Kidney (tissue), 13 donors: ENCODE measurements at regions not wholly inside any gene's neighbourhood (a gene's known extent, or its start where the extent isn't known, plus 50 kb on each side); places are given as distances from the start of the nearest gene placed in this dataset.

Source experiments
- DNase-seq, 5 donors: peaks; one replicate each; pipeline ENCODE4 v3.0.0-alpha.2; 2013 to 2020
- FAIRE-seq: peaks from 2 replicates; lab custom pipeline; 2012; peaks lifted over from hg19 to GRCh38; lab: Jason Lieb, UNC
- H3K27ac ChIP-seq, 2 donors: one replicate each; pipeline ENCODE4 v1.7.0; 2013; ENCODE audit warnings: low read depth in 2 of 2, low read length in 2 of 2, inconsistent platforms in 1 of 2
- H3K27me3 ChIP-seq: one replicate; pipeline ENCODE4 v1.7.1; 2013; ENCODE audit warnings: low read length, inconsistent platforms; ENCODE audit not compliant: control insufficient read depth, insufficient read depth
- H3K36me3 ChIP-seq, 3 donors: one replicate each; pipeline versions ENCODE4 v1.7.0 to v1.7.1; 2013; ENCODE audit warnings: low read length in 3 of 3, control low read depth in 1 of 3, inconsistent platforms in 1 of 3; ENCODE audit not compliant: insufficient read depth in 3 of 3, control insufficient read depth in 2 of 3
- H3K4me1 ChIP-seq, 3 donors: one replicate each; pipeline versions ENCODE4 v1.7.0 to v1.7.1; 2013; ENCODE audit warnings: low read length in 3 of 3, inconsistent platforms in 1 of 3, low read depth in 1 of 3; ENCODE audit not compliant: control insufficient read depth in 2 of 3, insufficient read depth in 2 of 3
- H3K4me3 ChIP-seq, 3 donors: one replicate each; pipeline versions ENCODE4 v1.7.0 to v1.8.1; 2013; ENCODE audit warnings: low read length in 3 of 3, control low read depth in 1 of 3, inconsistent platforms in 1 of 3
- H3K9ac ChIP-seq, 3 donors: one replicate each; pipeline versions ENCODE4 v1.7.0 to v1.7.1; 2013; ENCODE audit warnings: low read length in 3 of 3, control low read depth in 1 of 3, inconsistent platforms in 1 of 3
- H3K9me3 ChIP-seq, 3 donors: one replicate each; pipeline versions ENCODE4 v1.7.0 to v1.7.1; 2013; ENCODE audit warnings: low read length in 3 of 3, control low read depth in 1 of 3, inconsistent platforms in 1 of 3; ENCODE audit not compliant: control insufficient read depth in 2 of 3, insufficient read depth in 1 of 3
- CTCF ChIP-seq: IDR thresholded peaks from 3 replicates; pipeline ENCODE4 v1.5.1; 2012; ENCODE audit warnings: mild to moderate bottlenecking, moderate library complexity, borderline replicate concordance; ENCODE audit not compliant: insufficient read depth; ENCODE audit errors: extremely low read depth
- intact Hi-C: fragments of 100-400 bp; cut with DNase I; formaldehyde crosslinking; loops from one replicate; pipeline ENCODE4 v1.11.1; 2022
- donor health status: control.
- donor health status: control.
- donor health status: control.
- donor health status: control.
- donor health status: control.
- donor health status: DM: yes; HTN: yes; CAD: no.
- donor health status: Normal renal cell carcinoma (clear cell type).

GRCh38 chr10:64257704-64258103, 736.5 kb downstream of the REEP3 start:
- FAIRE-seq: no peak
- intact Hi-C loops: no loop called here
- H3K4me1 ChIP-seq: no peaks in the 10 kb centered on the region

GRCh38 chr10:64261092-64261491, 739.9 kb downstream of the REEP3 start:
- no peaks in the 10 kb centered on the region for H3K36me3 ChIP-seq
- DNase-seq (no peak), FAIRE-seq (no peak)
- H3K9ac ChIP-seq: no peak overlapping the region
- H3K9me3 ChIP-seq: no peaks in the 10 kb centered on the region
- no peak for TF ChIP-seq CTCF
- no peaks in the 10 kb centered on the region for H3K4me1 ChIP-seq
- no peak overlapping the region for H3K27ac ChIP-seq
- no peak overlapping the region for H3K4me3 ChIP-seq
- intact Hi-C loops: no loop called here
- H3K27me3 ChIP-seq: no peaks in the 10 kb centered on the region

More at GRCh38 chr10:64257704-64258103, 736.5 kb downstream of the REEP3 start:
- TF ChIP-seq CTCF: no peak
- Histone ChIP-seq H3K27me3 (no peaks in the 10 kb centered on the region), H3K27ac (no peak overlapping the region), H3K9ac (no peak overlapping the region), H3K9me3 (no peaks in the 10 kb centered on the region), H3K36me3 (no peaks in the 10 kb centered on the region), H3K4me3 (no peak overlapping the region)
- DNase-seq: no peak

- intact Hi-C loops: no loop called here
- TF ChIP-seq CTCF: no peak
- Histone ChIP-seq H3K36me3 (no peaks in the 10 kb centered on the region), H3K27ac (no peak overlapping the region), H3K9me3 (no peaks in the 10 kb centered on the region), H3K9ac (no peak overlapping the region), H3K27me3 (no peaks in the 10 kb centered on the region), H3K4me3 (no peak overlapping the region), H3K4me1 (no peaks in the 10 kb centered on the region)
- DNase-seq: no peak
- no peak for FAIRE-seq
Observed at GRCh38 chr10:64261676-64262075, 740.5 kb downstream of the REEP3 start.

GRCh38 chr10:64265961-64266360, 744.8 kb downstream of the REEP3 start:
- no peaks in the 10 kb centered on the region for H3K36me3 ChIP-seq
- no peaks in the 10 kb centered on the region for H3K27me3 ChIP-seq
- no peak overlapping the region for H3K27ac ChIP-seq
- TF ChIP-seq CTCF: no peak
- no peak for DNase-seq
- intact Hi-C loops: no loop called here
- H3K4me3 ChIP-seq: no peak overlapping the region
- no peaks in the 10 kb centered on the region for H3K9me3 ChIP-seq
- H3K4me1 ChIP-seq: no peaks in the 10 kb centered on the region
- H3K9ac ChIP-seq: no peak overlapping the region
- FAIRE-seq: no peak
